Liver (tissue), 8 donors: ENCODE measurements at regions not wholly inside any gene's neighbourhood (a gene's known extent, or its start where the extent isn't known, plus 50 kb on each side); places are given as distances from the start of the nearest gene placed in this dataset.

Source experiments
- DNase-seq: peaks from one replicate; pipeline ENCODE4 v3.0.0-alpha.2; 2017; ENCODE audit warnings: low spot score
- H3K27ac ChIP-seq, 2 donors: one replicate each; pipeline ENCODE4 v1.7.0; 2013; ENCODE audit warnings: inconsistent platforms in 2 of 2, low read length in 2 of 2, control low read depth in 1 of 2, low read depth in 1 of 2, mild to moderate bottlenecking in 1 of 2
- H3K27me3 ChIP-seq, 4 donors: one replicate each; pipeline versions ENCODE4 v1.6.1 to v1.7.0; 2013; ENCODE audit warnings: low read length in 3 of 4, inconsistent platforms in 1 of 4, mild to moderate bottlenecking in 1 of 4, moderate library complexity in 1 of 4; ENCODE audit not compliant: control insufficient read depth in 4 of 4, insufficient read depth in 4 of 4
- H3K36me3 ChIP-seq, 4 donors: one replicate each; pipeline versions ENCODE4 v1.6.1 to v1.7.0; 2013; ENCODE audit warnings: low read length in 3 of 4, mild to moderate bottlenecking in 3 of 4, low read depth in 1 of 4, moderate library complexity in 1 of 4; ENCODE audit not compliant: control insufficient read depth in 4 of 4, insufficient read depth in 3 of 4
- H3K4me1 ChIP-seq, 4 donors: one replicate each; pipeline versions ENCODE4 v1.6.1 to v1.7.0; 2013; ENCODE audit warnings: low read length in 3 of 4, mild to moderate bottlenecking in 3 of 4, moderate library complexity in 1 of 4; ENCODE audit not compliant: control insufficient read depth in 4 of 4, insufficient read depth in 4 of 4
- H3K4me3 ChIP-seq, 3 donors: one replicate each; pipeline versions ENCODE4 v1.6.1 to v1.7.0; 2013; ENCODE audit warnings: low read length in 3 of 3, control low read depth in 1 of 3, low read depth in 1 of 3, mild to moderate bottlenecking in 1 of 3
- H3K9ac ChIP-seq, 2 donors: one replicate each; pipeline ENCODE4 v1.7.0; 2013; ENCODE audit warnings: low read length in 2 of 2, mild to moderate bottlenecking in 2 of 2, moderate library complexity in 2 of 2, control low read depth in 1 of 2, low read depth in 1 of 2
- H3K9me3 ChIP-seq, 4 donors: one replicate each; pipeline versions ENCODE4 v1.6.1 to v1.7.0; 2013; ENCODE audit warnings: low read length in 3 of 4; ENCODE audit not compliant: control insufficient read depth in 4 of 4
- ATF3 ChIP-seq: IDR thresholded peaks from 2 replicates; pipeline ENCODE4 v1.6.1; 2016; ENCODE audit warnings: antibody characterized with exemption
- CTCF ChIP-seq: fragments of 150-350 bp; IDR thresholded peaks from 2 replicates; pipeline ENCODE4 v1.5.1; 2017; ENCODE audit warnings: improper control_type of control experiment, low read depth, low read length; ENCODE audit not compliant: missing input control
- EGR1 ChIP-seq, 2 donors: IDR thresholded peaks; 2 replicates each; pipeline ENCODE4 v1.6.1; 2016 to 2018; ENCODE audit warnings: antibody characterized with exemption in 2 of 2, low read depth in 2 of 2
- FOXA1 ChIP-seq: IDR thresholded peaks from 2 replicates; pipeline ENCODE4 v1.6.1; 2016; ENCODE audit warnings: antibody characterized with exemption
- FOXA2 ChIP-seq: IDR thresholded peaks from 2 replicates; pipeline ENCODE4 v1.6.1; 2016; ENCODE audit warnings: antibody characterized with exemption
- GABPA ChIP-seq, 2 donors: IDR thresholded peaks in 1 of 2; conservative IDR thresholded peaks in 1 of 2; 2 replicates each; pipeline ENCODE4 v1.6.1; 2016; ENCODE audit warnings: antibody characterized with exemption in 2 of 2, mild to moderate bottlenecking in 1 of 2, moderate library complexity in 1 of 2
- HNF4A ChIP-seq, 2 donors: conservative IDR thresholded peaks; 2 replicates each; pipeline ENCODE4 v1.6.1; 2016; ENCODE audit warnings: antibody characterized with exemption in 2 of 2, mild to moderate bottlenecking in 2 of 2
- HNF4G ChIP-seq: IDR thresholded peaks from 2 replicates; pipeline ENCODE4 v1.6.1; 2016; ENCODE audit warnings: antibody characterized with exemption
- JUND ChIP-seq, 2 donors: IDR thresholded peaks; 2 replicates each; pipeline ENCODE4 v1.6.1; 2016; ENCODE audit warnings: antibody characterized with exemption in 2 of 2
- MAX ChIP-seq: IDR thresholded peaks from 2 replicates; pipeline ENCODE4 v1.6.1; 2016; ENCODE audit warnings: antibody characterized with exemption
- NR2F2 ChIP-seq: IDR thresholded peaks from 2 replicates; pipeline ENCODE4 v1.6.1; 2016; ENCODE audit warnings: antibody characterized with exemption
- RAD21 ChIP-seq, 2 donors: IDR thresholded peaks; 2 replicates each; pipeline ENCODE4 v1.6.1; 2016; ENCODE audit warnings: antibody characterized with exemption in 2 of 2, mild to moderate bottlenecking in 2 of 2
- REST ChIP-seq: IDR thresholded peaks from 2 replicates; pipeline ENCODE4 v1.6.1; 2016; ENCODE audit warnings: antibody characterized with exemption, mild to moderate bottlenecking
- RXRA ChIP-seq, 2 donors: IDR thresholded peaks; 2 replicates each; pipeline ENCODE4 v1.6.1; 2017 to 2018; ENCODE audit warnings: antibody characterized with exemption in 2 of 2, mild to moderate bottlenecking in 1 of 2
- SP1 ChIP-seq: IDR thresholded peaks from 2 replicates; pipeline ENCODE4 v1.6.1; 2018; ENCODE audit warnings: antibody characterized with exemption, mild to moderate bottlenecking
- TAF1 ChIP-seq: conservative IDR thresholded peaks from 2 replicates; pipeline ENCODE4 v1.6.1; 2016; ENCODE audit warnings: antibody characterized with exemption, mild to moderate bottlenecking
- YY1 ChIP-seq: IDR thresholded peaks from 2 replicates; pipeline ENCODE4 v1.6.1; 2016; ENCODE audit warnings: antibody characterized with exemption, mild to moderate bottlenecking
- ZBTB33 ChIP-seq: IDR thresholded peaks from 2 replicates; pipeline ENCODE4 v1.6.1; 2016; ENCODE audit warnings: antibody characterized with exemption
- WGBS: extraction: QIAGEN DNeasy Blood & Tissue Kit; methylation state at CpG from one replicate; pipeline ENCODE4 v1.1.7; 2013; 5-methylcytosine and 5-hydroxymethylcytosine counted together
- donor health status: healthy.
- donor health status: healthy.
- donor health status: healthy.
- donor health status: healthy.
- donor health status: healthy.

- TF ChIP-seq MAX (peak; percentile 89), FOXA2 (peak; percentile 82), EGR1 (IDR thresholded peaks at IDR 0.05; ENCODE audit: low read depth in 2 of 2) (peak; percentile 75 to 77), GABPA (IDR thresholded peaks at IDR 0.05 in 1 of 2, conservative IDR thresholded peaks at IDR 0.05 in 1 of 2) (peak; percentile 21 to 41), SP1 (peak; percentile 93)
These were observed 252.4 kb downstream of the TOMM20 start (continued) for GRCh38 chr1:234875953-234876855.

- Histone ChIP-seq H3K27me3 (no peaks in the 10 kb centered on the region), H3K36me3 (no peaks in the 10 kb centered on the region), H3K9me3 (no peaks in the 10 kb centered on the region), H3K4me3 (no peak overlapping the region), H3K4me1 (peaks cover 13 to 35% (median 20%) of the 10 kb centered on the region in 4 donors), H3K27ac (peak overlapping the region; percentile 97 to 99), H3K9ac (peak overlapping the region in 1 of 2 donors; percentile 77)
- WGBS = 38% methylated on average over 17 of the region's 17 CpGs
- peak; percentile 49 for DNase-seq
- peak; percentile 96 to 97 for TF ChIP-seq RXRA (IDR thresholded peaks at IDR 0.05)
- no peak for TF ChIP-seq NR2F2
- peak; percentile 87 to 91 for TF ChIP-seq HNF4A (conservative IDR thresholded peaks at IDR 0.05)
- peak; percentile 96 for TF ChIP-seq MAX
- peak; percentile 73 to 83 for TF ChIP-seq JUND (IDR thresholded peaks at IDR 0.05)
- TF ChIP-seq GABPA (IDR thresholded peaks at IDR 0.05 in 1 of 2, conservative IDR thresholded peaks at IDR 0.05 in 1 of 2) = peak in 1 of 2 donors; percentile 44
- TF ChIP-seq FOXA2 = peak; percentile 91
- TF ChIP-seq TAF1 = no peak
- TF ChIP-seq EGR1 (IDR thresholded peaks at IDR 0.05; ENCODE audit: low read depth in 2 of 2) = peak in 1 of 2 donors; percentile 94
- peak; percentile 99 for TF ChIP-seq SP1
- TF ChIP-seq ZBTB33 = peak; percentile 77
- peak; percentile 74 for TF ChIP-seq YY1
- peak; percentile 83 for TF ChIP-seq FOXA1
- peak; percentile 54 for TF ChIP-seq HNF4G
- TF ChIP-seq REST = peak; percentile 61
- no peak for TF ChIP-seq CTCF
- TF ChIP-seq ATF3 = peak; percentile 77
- peak; percentile 61 to 77 for TF ChIP-seq RAD21 (IDR thresholded peaks at IDR 0.05)
These were observed 253.2 kb downstream of the TOMM20 start for GRCh38 chr1:234875328-234875952.
